ENCODE measurements at regions not wholly inside any gene's neighbourhood (a gene's known extent, or its start where the extent isn't known, plus 50 kb on each side); places are given as distances from the start of the nearest gene placed in this dataset.

GRCh38 chr2:176851200-176851888 is 361.2 kb upstream of the HNRNPA3 start (continued):
- TF ChIP-seq AFF4 (CRISPR knock-in tag; IDR thresholded peaks at IDR 0.05; ENCODE audit: borderline replicate concordance) (no peak), CBFB (CRISPR knock-in tag; IDR thresholded peaks at IDR 0.05; ENCODE audit: low read depth) (no peak), MXD4 (CRISPR knock-in tag; IDR thresholded peaks at IDR 0.05; ENCODE audit: borderline replicate concordance) (no peak), SMAD4 (CRISPR knock-in tag; IDR thresholded peaks at IDR 0.05) (no peak), E2F5 (CRISPR knock-in tag; IDR thresholded peaks at IDR 0.05) (no peak), HMGA2 (CRISPR knock-in tag; IDR thresholded peaks at IDR 0.05) (no peak)

- ChIA-PET CTCF (interaction anchor here (0.7 to 1.4 kb wide), 2 partner anchors 27 to 71 kb away, joined by 3 read pairs; no protein-coding TSS in a partner anchor), POLR2A (no interaction called here)
- peak overlapping the region; percentile 52; the same call in 1 of the 2 replicates for H3K27ac Mint-ChIP-seq
- peaks cover 56% of the 10 kb centered on the region for H3K4me1 Mint-ChIP-seq
- H3K36me3 Mint-ChIP-seq, result no peaks in the 10 kb centered on the region
- DNase-seq (ENCODE audit: low spot score), result no peak
- 0 out of 2 replicates have a peak overlapping the region, but pooled peaks have one; percentile 28 for H3K4me3 Mint-ChIP-seq
- H3K9me3 Mint-ChIP-seq, result no peaks in the 10 kb centered on the region
- peaks cover 3% of the 10 kb centered on the region; the same call in 1 of the 2 replicates for H3K27me3 Mint-ChIP-seq (ENCODE audit: low read depth)
- no peak for ATAC-seq
- TF ChIP-seq MLX (CRISPR knock-in tag; IDR thresholded peaks at IDR 0.05), result no peak
- no peak for TF ChIP-seq ZMAT4 (CRISPR knock-in tag; IDR thresholded peaks at IDR 0.05)
- TF ChIP-seq ERG (CRISPR knock-in tag; IDR thresholded peaks at IDR 0.05), result no peak
- TF ChIP-seq ZNF396 (CRISPR knock-in tag; IDR thresholded peaks at IDR 0.05; ENCODE audit: borderline replicate concordance), result no peak
- TF ChIP-seq CDX4 (CRISPR knock-in tag; IDR thresholded peaks at IDR 0.05; ENCODE audit: borderline replicate concordance), result no peak
- TF ChIP-seq ZNF281 (CRISPR knock-in tag; IDR thresholded peaks at IDR 0.05), result no peak
- TF ChIP-seq TP53 (CRISPR knock-in tag; IDR thresholded peaks at IDR 0.05), result no peak
- no peak for TF ChIP-seq GRHL2 (CRISPR knock-in tag; IDR thresholded peaks at IDR 0.05; ENCODE audit: insufficient replicate concordance, severe bottlenecking)
- no peak for TF ChIP-seq ZSCAN18 (CRISPR knock-in tag; IDR thresholded peaks at IDR 0.05)
- TF ChIP-seq E2F1 (CRISPR knock-in tag; IDR thresholded peaks at IDR 0.05), result no peak
Measured at GRCh38 chr2:176851889-176852483, 360.6 kb upstream of the HNRNPA3 start.

Measured in WTC11 (cell line).